ENCODE measurements at regions not wholly inside any gene's neighbourhood (a gene's known extent, or its start where the extent isn't known, plus 50 kb on each side); places are given as distances from the start of the nearest gene placed in this dataset.
"Not testable (repeated sequence)": the region's sequence is repeated elsewhere in the genome, so short reads cannot be mapped to it uniquely, and the experiment has no call there.

- DNase-seq (ENCODE audit: low read depth): no peak
- TF ChIP-seq CTCF (IDR thresholded peaks at IDR 0.05; ENCODE audit: control insufficient read depth, extremely low read depth, insufficient read depth): no peak
- H3K4me3 ChIP-seq (ENCODE audit: low read depth, low read length): no peak overlapping the region
Measured at GRCh38 chr1:101121975-101122374, 96.4 kb upstream of the DPH5 start.

- no peak for TF ChIP-seq CTCF (IDR thresholded peaks at IDR 0.05; ENCODE audit: control insufficient read depth, extremely low read depth, insufficient read depth)
- H3K4me3 ChIP-seq (ENCODE audit: low read depth, low read length): no peak overlapping the region
- no peak for DNase-seq (ENCODE audit: low read depth)
Measured at GRCh38 chr1:101121504-101121903, 95.9 kb upstream of the DPH5 start.

- no peak for DNase-seq (ENCODE audit: low read depth)
Measured at GRCh38 chr1:101120868-101121267, 95.3 kb upstream of the DPH5 start.

GRCh38 chr1:101119289-101119688 lies 93.7 kb upstream of the DPH5 start:
- DNase-seq (ENCODE audit: low read depth): no peak
- no peak for TF ChIP-seq CTCF (IDR thresholded peaks at IDR 0.05; ENCODE audit: control insufficient read depth, extremely low read depth, insufficient read depth)
- no peak overlapping the region for H3K4me3 ChIP-seq (ENCODE audit: low read depth, low read length)

More at GRCh38 chr1:101120868-101121267, 95.3 kb upstream of the DPH5 start:
- no peak for TF ChIP-seq CTCF (IDR thresholded peaks at IDR 0.05; ENCODE audit: control insufficient read depth, extremely low read depth, insufficient read depth)
- no peak overlapping the region for H3K4me3 ChIP-seq (ENCODE audit: low read depth, low read length)

GRCh38 chr1:101116006-101116405 lies 90.4 kb upstream of the DPH5 start:
- no peak overlapping the region for H3K4me3 ChIP-seq (ENCODE audit: low read depth, low read length)
- DNase-seq (ENCODE audit: low read depth): no peak
- no peak for TF ChIP-seq CTCF (IDR thresholded peaks at IDR 0.05; ENCODE audit: control insufficient read depth, extremely low read depth, insufficient read depth)

- DNase-seq (ENCODE audit: low read depth): no peak
- no peak overlapping the region for H3K4me3 ChIP-seq (ENCODE audit: low read depth, low read length)
- no peak for TF ChIP-seq CTCF (IDR thresholded peaks at IDR 0.05; ENCODE audit: control insufficient read depth, extremely low read depth, insufficient read depth)
Measured at GRCh38 chr1:101115112-101115511, 89.5 kb upstream of the DPH5 start.

- not testable (repeated sequence) for DNase-seq (ENCODE audit: low read depth); H3K4me3 ChIP-seq (ENCODE audit: low read depth, low read length)
Measured at GRCh38 chr1:101114128-101114527, 88.5 kb upstream of the DPH5 start.

Measured in LNCaP clone FGC (cell line).